ENCODE measurements at regions not wholly inside any gene's neighbourhood (a gene's known extent, or its start where the extent isn't known, plus 50 kb on each side); places are given as distances from the start of the nearest gene placed in this dataset.

- no peaks in the 10 kb centered on the region for H3K79me2 ChIP-seq
- 83% methylated on average over 3 of the region's 3 CpGs for WGBS (ENCODE audit: low lambda C conversion rate, missing lambda C conversion rate)
- DNase-seq (ENCODE audit: low spot score) = no peak
- H3K27ac ChIP-seq = no peak overlapping the region
- H2AFZ ChIP-seq = no peak overlapping the region
- H3K4me2 ChIP-seq = no peak overlapping the region
- H4K20me1 ChIP-seq (ENCODE audit: insufficient read depth, poor library complexity, severe bottlenecking) = no peaks in the 10 kb centered on the region
- no peak for TF ChIP-seq EZH2phosphoT487 (IDR thresholded peaks at IDR 0.05; ENCODE audit: low read depth, severe bottlenecking, unreplicated experiment)
- TF ChIP-seq, protein P1, sequence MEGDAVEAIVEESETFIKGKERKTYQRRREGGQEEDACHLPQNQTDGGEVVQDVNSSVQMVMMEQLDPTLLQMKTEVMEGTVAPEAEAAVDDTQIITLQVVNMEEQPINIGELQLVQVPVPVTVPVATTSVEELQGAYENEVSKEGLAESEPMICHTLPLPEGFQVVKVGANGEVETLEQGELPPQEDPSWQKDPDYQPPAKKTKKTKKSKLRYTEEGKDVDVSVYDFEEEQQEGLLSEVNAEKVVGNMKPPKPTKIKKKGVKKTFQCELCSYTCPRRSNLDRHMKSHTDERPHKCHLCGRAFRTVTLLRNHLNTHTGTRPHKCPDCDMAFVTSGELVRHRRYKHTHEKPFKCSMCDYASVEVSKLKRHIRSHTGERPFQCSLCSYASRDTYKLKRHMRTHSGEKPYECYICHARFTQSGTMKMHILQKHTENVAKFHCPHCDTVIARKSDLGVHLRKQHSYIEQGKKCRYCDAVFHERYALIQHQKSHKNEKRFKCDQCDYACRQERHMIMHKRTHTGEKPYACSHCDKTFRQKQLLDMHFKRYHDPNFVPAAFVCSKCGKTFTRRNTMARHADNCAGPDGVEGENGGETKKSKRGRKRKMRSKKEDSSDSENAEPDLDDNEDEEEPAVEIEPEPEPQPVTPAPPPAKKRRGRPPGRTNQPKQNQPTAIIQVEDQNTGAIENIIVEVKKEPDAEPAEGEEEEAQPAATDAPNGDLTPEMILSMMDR (IDR thresholded peaks at IDR 0.05; ENCODE audit: poor library complexity) = no peak
- no peak for TF ChIP-seq EZH2 (IDR thresholded peaks at IDR 0.05; ENCODE audit: borderline replicate concordance)
- no peaks in the 10 kb centered on the region for H3K36me3 ChIP-seq (replicated peaks; ENCODE audit: insufficient read depth, low read depth)
- H3K9me3 ChIP-seq (ENCODE audit: low read depth) = peaks cover 8% of the 10 kb centered on the region
- no peaks in the 10 kb centered on the region for H3K27me3 ChIP-seq
- no peaks in the 10 kb centered on the region for H3K4me1 ChIP-seq (ENCODE audit: insufficient read depth)
- no peaks in the 10 kb centered on the region for H3K9me2 ChIP-seq (replicated peaks; ENCODE audit: insufficient read depth)
- H3K4me3 ChIP-seq = no peak overlapping the region
Observed at GRCh38 chr4:71863457-71863856, 79.6 kb upstream of the GC start.

DNA sequence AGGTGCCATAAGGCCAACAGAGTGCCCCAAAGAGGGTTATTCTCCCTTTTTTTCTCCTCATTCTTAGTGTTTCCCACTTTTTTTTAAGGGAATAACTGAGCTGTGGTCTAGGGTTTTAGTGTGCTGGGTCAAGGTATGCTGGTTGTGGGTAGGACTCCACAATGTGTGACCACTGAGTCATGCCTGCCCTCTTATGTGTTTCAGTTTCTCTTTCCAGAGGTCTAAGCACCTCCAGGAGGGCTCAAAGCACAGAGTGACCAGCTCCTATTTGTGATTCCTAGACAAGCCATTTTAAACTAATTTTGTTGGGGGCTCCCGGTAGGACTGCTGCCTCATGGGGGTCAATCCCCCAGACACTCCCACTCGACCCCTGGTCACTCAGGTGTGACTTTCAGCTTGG, 80.5 kb upstream of the GC start:
- no peak for DNase-seq (ENCODE audit: low spot score)
- TF ChIP-seq, protein P1 (IDR thresholded peaks at IDR 0.05; ENCODE audit: poor library complexity) = no peak
- TF ChIP-seq EZH2phosphoT487 (IDR thresholded peaks at IDR 0.05; ENCODE audit: low read depth, severe bottlenecking, unreplicated experiment) (no peak), EZH2 (IDR thresholded peaks at IDR 0.05; ENCODE audit: borderline replicate concordance) (no peak)
- no peak overlapping the region for H3K27ac ChIP-seq
- WGBS (ENCODE audit: low lambda C conversion rate, missing lambda C conversion rate) = 60% methylated on average over 2 of the region's 2 CpGs
- H3K36me3 ChIP-seq (replicated peaks; ENCODE audit: insufficient read depth, low read depth) = no peaks in the 10 kb centered on the region
- no peak overlapping the region for H3K4me2 ChIP-seq
- H3K4me3 ChIP-seq = no peak overlapping the region
- no peaks in the 10 kb centered on the region for H3K79me2 ChIP-seq
- no peak overlapping the region for H2AFZ ChIP-seq
- H4K20me1 ChIP-seq (ENCODE audit: insufficient read depth, poor library complexity, severe bottlenecking) = no peaks in the 10 kb centered on the region
- H3K27me3 ChIP-seq = no peaks in the 10 kb centered on the region
- H3K9me3 ChIP-seq (ENCODE audit: low read depth) = peaks cover 8% of the 10 kb centered on the region
- no peaks in the 10 kb centered on the region for H3K4me1 ChIP-seq (ENCODE audit: insufficient read depth)
- H3K9me2 ChIP-seq (replicated peaks; ENCODE audit: insufficient read depth) = no peaks in the 10 kb centered on the region

DNA sequence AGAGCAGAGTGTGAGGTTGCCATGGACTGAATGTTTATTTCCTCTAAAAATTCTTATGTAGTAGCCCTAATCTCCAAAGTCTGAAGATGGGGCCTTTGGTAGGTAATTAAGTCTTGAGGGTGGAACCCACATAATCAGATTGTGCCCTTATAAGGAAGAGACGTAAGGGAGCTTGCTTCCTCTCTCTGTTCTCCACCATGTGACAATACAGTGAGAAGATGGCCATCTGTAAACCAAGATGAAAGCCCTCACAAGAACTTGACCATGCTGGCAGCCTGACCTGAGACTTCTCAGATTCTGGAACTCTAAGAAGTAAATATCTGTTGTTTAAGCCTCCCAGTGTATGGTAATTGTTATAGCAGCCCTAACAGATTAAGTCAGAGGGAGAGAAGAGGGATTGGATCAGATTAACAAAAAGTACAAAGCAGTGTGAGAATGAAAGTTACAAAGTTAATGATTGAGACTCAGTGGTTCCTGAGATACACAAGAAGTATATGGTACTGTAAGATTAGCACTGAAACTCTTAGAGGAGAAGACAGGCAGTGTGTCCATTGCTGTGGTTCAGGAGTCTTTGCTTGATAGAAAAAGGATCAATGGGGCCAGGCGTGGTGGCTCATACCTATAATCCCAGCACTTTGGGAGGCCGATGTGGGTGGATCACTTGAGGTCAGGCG, 82.5 kb upstream of the GC start:
- no peak overlapping the region for H3K4me3 ChIP-seq
- H3K36me3 ChIP-seq (replicated peaks; ENCODE audit: insufficient read depth, low read depth) = no peaks in the 10 kb centered on the region
- H3K4me1 ChIP-seq (ENCODE audit: insufficient read depth) = no peaks in the 10 kb centered on the region
- peaks cover 8% of the 10 kb centered on the region for H3K9me3 ChIP-seq (ENCODE audit: low read depth)
- H4K20me1 ChIP-seq (ENCODE audit: insufficient read depth, poor library complexity, severe bottlenecking) = no peaks in the 10 kb centered on the region
- 93% methylated on average over 4 of the region's 4 CpGs for WGBS (ENCODE audit: low lambda C conversion rate, missing lambda C conversion rate)
- no peak overlapping the region for H2AFZ ChIP-seq
- no peaks in the 10 kb centered on the region for H3K9me2 ChIP-seq (replicated peaks; ENCODE audit: insufficient read depth)
- no peak overlapping the region for H3K4me2 ChIP-seq
- DNase-seq (ENCODE audit: low spot score) = no peak
- H3K79me2 ChIP-seq = no peaks in the 10 kb centered on the region
- no peak overlapping the region for H3K27ac ChIP-seq
- H3K27me3 ChIP-seq = no peaks in the 10 kb centered on the region
- TF ChIP-seq, protein P1 (IDR thresholded peaks at IDR 0.05; ENCODE audit: poor library complexity) = no peak
- TF ChIP-seq EZH2phosphoT487 (IDR thresholded peaks at IDR 0.05; ENCODE audit: low read depth, severe bottlenecking, unreplicated experiment) = no peak
- no peak for TF ChIP-seq EZH2 (IDR thresholded peaks at IDR 0.05; ENCODE audit: borderline replicate concordance)
